ENCODE measurements at regions not wholly inside any gene's neighbourhood (a gene's known extent, or its start where the extent isn't known, plus 50 kb on each side); places are given as distances from the start of the nearest gene placed in this dataset.

- TF ChIP-seq CTCF (IDR thresholded peaks at IDR 0.05) (no peak), POLR2A (IDR thresholded peaks at IDR 0.05) (no peak)
Measured at GRCh38 chr11:109123816-109124787, 297.9 kb upstream of the C11orf87 start.

Measured in gastroesophageal sphincter (tissue), 3 donors.